ENCODE measurements at regions not wholly inside any gene's neighbourhood (a gene's known extent, or its start where the extent isn't known, plus 50 kb on each side); places are given as distances from the start of the nearest gene placed in this dataset.

GRCh38 chr5:10155897-10156667 lies 93.6 kb downstream of the ATPSCKMT start (continued):
- TF ChIP-seq, protein P1, sequence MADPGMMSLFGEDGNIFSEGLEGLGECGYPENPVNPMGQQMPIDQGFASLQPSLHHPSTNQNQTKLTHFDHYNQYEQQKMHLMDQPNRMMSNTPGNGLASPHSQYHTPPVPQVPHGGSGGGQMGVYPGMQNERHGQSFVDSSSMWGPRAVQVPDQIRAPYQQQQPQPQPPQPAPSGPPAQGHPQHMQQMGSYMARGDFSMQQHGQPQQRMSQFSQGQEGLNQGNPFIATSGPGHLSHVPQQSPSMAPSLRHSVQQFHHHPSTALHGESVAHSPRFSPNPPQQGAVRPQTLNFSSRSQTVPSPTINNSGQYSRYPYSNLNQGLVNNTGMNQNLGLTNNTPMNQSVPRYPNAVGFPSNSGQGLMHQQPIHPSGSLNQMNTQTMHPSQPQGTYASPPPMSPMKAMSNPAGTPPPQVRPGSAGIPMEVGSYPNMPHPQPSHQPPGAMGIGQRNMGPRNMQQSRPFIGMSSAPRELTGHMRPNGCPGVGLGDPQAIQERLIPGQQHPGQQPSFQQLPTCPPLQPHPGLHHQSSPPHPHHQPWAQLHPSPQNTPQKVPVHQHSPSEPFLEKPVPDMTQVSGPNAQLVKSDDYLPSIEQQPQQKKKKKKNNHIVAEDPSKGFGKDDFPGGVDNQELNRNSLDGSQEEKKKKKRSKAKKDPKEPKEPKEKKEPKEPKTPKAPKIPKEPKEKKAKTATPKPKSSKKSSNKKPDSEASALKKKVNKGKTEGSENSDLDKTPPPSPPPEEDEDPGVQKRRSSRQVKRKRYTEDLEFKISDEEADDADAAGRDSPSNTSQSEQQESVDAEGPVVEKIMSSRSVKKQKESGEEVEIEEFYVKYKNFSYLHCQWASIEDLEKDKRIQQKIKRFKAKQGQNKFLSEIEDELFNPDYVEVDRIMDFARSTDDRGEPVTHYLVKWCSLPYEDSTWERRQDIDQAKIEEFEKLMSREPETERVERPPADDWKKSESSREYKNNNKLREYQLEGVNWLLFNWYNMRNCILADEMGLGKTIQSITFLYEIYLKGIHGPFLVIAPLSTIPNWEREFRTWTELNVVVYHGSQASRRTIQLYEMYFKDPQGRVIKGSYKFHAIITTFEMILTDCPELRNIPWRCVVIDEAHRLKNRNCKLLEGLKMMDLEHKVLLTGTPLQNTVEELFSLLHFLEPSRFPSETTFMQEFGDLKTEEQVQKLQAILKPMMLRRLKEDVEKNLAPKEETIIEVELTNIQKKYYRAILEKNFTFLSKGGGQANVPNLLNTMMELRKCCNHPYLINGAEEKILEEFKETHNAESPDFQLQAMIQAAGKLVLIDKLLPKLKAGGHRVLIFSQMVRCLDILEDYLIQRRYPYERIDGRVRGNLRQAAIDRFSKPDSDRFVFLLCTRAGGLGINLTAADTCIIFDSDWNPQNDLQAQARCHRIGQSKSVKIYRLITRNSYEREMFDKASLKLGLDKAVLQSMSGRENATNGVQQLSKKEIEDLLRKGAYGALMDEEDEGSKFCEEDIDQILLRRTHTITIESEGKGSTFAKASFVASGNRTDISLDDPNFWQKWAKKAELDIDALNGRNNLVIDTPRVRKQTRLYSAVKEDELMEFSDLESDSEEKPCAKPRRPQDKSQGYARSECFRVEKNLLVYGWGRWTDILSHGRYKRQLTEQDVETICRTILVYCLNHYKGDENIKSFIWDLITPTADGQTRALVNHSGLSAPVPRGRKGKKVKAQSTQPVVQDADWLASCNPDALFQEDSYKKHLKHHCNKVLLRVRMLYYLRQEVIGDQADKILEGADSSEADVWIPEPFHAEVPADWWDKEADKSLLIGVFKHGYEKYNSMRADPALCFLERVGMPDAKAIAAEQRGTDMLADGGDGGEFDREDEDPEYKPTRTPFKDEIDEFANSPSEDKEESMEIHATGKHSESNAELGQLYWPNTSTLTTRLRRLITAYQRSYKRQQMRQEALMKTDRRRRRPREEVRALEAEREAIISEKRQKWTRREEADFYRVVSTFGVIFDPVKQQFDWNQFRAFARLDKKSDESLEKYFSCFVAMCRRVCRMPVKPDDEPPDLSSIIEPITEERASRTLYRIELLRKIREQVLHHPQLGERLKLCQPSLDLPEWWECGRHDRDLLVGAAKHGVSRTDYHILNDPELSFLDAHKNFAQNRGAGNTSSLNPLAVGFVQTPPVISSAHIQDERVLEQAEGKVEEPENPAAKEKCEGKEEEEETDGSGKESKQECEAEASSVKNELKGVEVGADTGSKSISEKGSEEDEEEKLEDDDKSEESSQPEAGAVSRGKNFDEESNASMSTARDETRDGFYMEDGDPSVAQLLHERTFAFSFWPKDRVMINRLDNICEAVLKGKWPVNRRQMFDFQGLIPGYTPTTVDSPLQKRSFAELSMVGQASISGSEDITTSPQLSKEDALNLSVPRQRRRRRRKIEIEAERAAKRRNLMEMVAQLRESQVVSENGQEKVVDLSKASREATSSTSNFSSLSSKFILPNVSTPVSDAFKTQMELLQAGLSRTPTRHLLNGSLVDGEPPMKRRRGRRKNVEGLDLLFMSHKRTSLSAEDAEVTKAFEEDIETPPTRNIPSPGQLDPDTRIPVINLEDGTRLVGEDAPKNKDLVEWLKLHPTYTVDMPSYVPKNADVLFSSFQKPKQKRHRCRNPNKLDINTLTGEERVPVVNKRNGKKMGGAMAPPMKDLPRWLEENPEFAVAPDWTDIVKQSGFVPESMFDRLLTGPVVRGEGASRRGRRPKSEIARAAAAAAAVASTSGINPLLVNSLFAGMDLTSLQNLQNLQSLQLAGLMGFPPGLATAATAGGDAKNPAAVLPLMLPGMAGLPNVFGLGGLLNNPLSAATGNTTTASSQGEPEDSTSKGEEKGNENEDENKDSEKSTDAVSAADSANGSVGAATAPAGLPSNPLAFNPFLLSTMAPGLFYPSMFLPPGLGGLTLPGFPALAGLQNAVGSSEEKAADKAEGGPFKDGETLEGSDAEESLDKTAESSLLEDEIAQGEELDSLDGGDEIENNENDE (IDR thresholded peaks at IDR 0.05; ENCODE audit: insufficient replicate concordance, low read length) = no peak
- no peak for TF ChIP-seq E2F6 (IDR thresholded peaks at IDR 0.05)
